ENCODE measurements at regions not wholly inside any gene's neighbourhood (a gene's known extent, or its start where the extent isn't known, plus 50 kb on each side); places are given as distances from the start of the nearest gene placed in this dataset.
"Not testable (repeated sequence)": the region's sequence is repeated elsewhere in the genome, so short reads cannot be mapped to it uniquely, and the experiment has no call there.

GRCh38 chr10:46730729-46731128 is 151.8 kb downstream of the SYT15 start:
- TF ChIP-seq, protein P1, sequence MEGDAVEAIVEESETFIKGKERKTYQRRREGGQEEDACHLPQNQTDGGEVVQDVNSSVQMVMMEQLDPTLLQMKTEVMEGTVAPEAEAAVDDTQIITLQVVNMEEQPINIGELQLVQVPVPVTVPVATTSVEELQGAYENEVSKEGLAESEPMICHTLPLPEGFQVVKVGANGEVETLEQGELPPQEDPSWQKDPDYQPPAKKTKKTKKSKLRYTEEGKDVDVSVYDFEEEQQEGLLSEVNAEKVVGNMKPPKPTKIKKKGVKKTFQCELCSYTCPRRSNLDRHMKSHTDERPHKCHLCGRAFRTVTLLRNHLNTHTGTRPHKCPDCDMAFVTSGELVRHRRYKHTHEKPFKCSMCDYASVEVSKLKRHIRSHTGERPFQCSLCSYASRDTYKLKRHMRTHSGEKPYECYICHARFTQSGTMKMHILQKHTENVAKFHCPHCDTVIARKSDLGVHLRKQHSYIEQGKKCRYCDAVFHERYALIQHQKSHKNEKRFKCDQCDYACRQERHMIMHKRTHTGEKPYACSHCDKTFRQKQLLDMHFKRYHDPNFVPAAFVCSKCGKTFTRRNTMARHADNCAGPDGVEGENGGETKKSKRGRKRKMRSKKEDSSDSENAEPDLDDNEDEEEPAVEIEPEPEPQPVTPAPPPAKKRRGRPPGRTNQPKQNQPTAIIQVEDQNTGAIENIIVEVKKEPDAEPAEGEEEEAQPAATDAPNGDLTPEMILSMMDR (IDR thresholded peaks at IDR 0.05): not testable (repeated sequence)
- TF ChIP-seq POLR2A (IDR thresholded peaks at IDR 0.05): not testable (repeated sequence)

Data from testis (tissue), 2 donors.